ENCODE measurements at regions not wholly inside any gene's neighbourhood (a gene's known extent, or its start where the extent isn't known, plus 50 kb on each side); places are given as distances from the start of the nearest gene placed in this dataset.

DNA sequence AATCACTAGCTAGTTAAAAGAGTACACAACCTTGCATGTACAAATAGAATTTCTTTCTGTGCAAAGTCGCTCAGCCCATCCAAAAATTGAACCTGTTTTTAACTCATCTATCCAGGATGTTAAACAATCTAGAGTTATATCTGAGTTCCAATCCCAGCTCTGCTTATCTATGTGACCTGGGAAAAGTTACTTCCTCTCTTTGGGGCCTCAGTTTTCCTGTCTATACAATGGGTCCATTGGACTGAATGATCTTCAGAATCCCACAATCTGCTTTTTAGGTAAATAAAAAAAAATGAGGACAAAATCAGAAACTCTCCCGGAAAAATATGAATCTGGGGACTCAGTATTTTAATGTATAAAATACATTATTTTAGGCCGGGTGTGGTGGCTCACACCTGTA is 389.5 kb upstream of the PROX1 start:
- TF ChIP-seq POLR2A (IDR thresholded peaks at IDR 0.05) (no peak), POLR2AphosphoS5 (IDR thresholded peaks at IDR 0.05) (no peak)
- TF ChIP-seq, protein P1, sequence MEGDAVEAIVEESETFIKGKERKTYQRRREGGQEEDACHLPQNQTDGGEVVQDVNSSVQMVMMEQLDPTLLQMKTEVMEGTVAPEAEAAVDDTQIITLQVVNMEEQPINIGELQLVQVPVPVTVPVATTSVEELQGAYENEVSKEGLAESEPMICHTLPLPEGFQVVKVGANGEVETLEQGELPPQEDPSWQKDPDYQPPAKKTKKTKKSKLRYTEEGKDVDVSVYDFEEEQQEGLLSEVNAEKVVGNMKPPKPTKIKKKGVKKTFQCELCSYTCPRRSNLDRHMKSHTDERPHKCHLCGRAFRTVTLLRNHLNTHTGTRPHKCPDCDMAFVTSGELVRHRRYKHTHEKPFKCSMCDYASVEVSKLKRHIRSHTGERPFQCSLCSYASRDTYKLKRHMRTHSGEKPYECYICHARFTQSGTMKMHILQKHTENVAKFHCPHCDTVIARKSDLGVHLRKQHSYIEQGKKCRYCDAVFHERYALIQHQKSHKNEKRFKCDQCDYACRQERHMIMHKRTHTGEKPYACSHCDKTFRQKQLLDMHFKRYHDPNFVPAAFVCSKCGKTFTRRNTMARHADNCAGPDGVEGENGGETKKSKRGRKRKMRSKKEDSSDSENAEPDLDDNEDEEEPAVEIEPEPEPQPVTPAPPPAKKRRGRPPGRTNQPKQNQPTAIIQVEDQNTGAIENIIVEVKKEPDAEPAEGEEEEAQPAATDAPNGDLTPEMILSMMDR (IDR thresholded peaks at IDR 0.05): no peak
